Spinal cord (tissue), 9 donors: ENCODE measurements at regions not wholly inside any gene's neighbourhood (a gene's known extent, or its start where the extent isn't known, plus 50 kb on each side); places are given as distances from the start of the nearest gene placed in this dataset.
"Not testable (repeated sequence)": the region's sequence is repeated elsewhere in the genome, so short reads cannot be mapped to it uniquely, and the experiment has no call there.

Experiments used
- DNase-seq, 6 donors: peaks; one replicate each; pipeline versions ENCODE4 v3.0.0 to v3.0.0-alpha.2; 2013 to 2015; ENCODE audit warnings: low spot score in 6 of 6, low read depth in 4 of 6
- H3K27ac ChIP-seq: one replicate; pipeline ENCODE4 v1.5.1; 2013; ENCODE audit warnings: low read depth, low read length, control low read depth
- H3K27me3 ChIP-seq: one replicate; pipeline ENCODE4 v1.6.1; 2013; ENCODE audit warnings: low read length; ENCODE audit not compliant: control insufficient read depth, insufficient read depth
- H3K36me3 ChIP-seq: one replicate; pipeline ENCODE4 v1.6.1; 2013; ENCODE audit warnings: low read length; ENCODE audit not compliant: control insufficient read depth, insufficient read depth
- H3K4me1 ChIP-seq: one replicate; pipeline ENCODE4 v1.6.1; 2013; ENCODE audit warnings: low read length; ENCODE audit not compliant: control insufficient read depth, insufficient read depth
- H3K4me3 ChIP-seq: one replicate; pipeline ENCODE4 v1.5.1; 2013; ENCODE audit warnings: low read depth, low read length, control low read depth
- H3K9me3 ChIP-seq: one replicate; pipeline ENCODE4 v1.6.1; 2013; ENCODE audit warnings: low read length; ENCODE audit not compliant: control insufficient read depth, insufficient read depth
- WGBS: methylation state at CpG from one replicate; pipeline ENCODE4 v1.1.5; 2013; ENCODE audit warnings: missing lambda C conversion rate; ENCODE audit not compliant: insufficient coverage; 5-methylcytosine and 5-hydroxymethylcytosine counted together
- donor health status: healthy.

- 64% methylated on average over 3 of the region's 8 CpGs for WGBS
- Histone ChIP-seq H3K4me1 (peaks cover 22% of the 10 kb centered on the region), H3K9me3 (no peaks in the 10 kb centered on the region), H3K27ac (no peak overlapping the region), H3K27me3 (no peaks in the 10 kb centered on the region), H3K36me3 (no peaks in the 10 kb centered on the region), H3K4me3 (no peak overlapping the region)
- no peak for DNase-seq
Measured at GRCh38 chr21:39007532-39007931, 175.7 kb downstream of the PSMG1 start.

GRCh38 chr21:39006571-39007311 is 176.5 kb downstream of the PSMG1 start:
- WGBS: 67% methylated on average over 5 of the region's 7 CpGs
- peaks cover 22% of the 10 kb centered on the region for H3K4me1 ChIP-seq
- H3K27me3 ChIP-seq: no peaks in the 10 kb centered on the region

GRCh38 chr21:39005502-39005787 is 177.8 kb downstream of the PSMG1 start:
- no peak for DNase-seq
- H3K9me3 ChIP-seq: no peaks in the 10 kb centered on the region
- 45% methylated on average over 2 of the region's 3 CpGs for WGBS
- H3K27me3 ChIP-seq: no peaks in the 10 kb centered on the region
- H3K4me3 ChIP-seq: no peak overlapping the region
- H3K27ac ChIP-seq: peak overlapping the region; percentile 54
- H3K4me1 ChIP-seq: peaks cover 19% of the 10 kb centered on the region
- H3K36me3 ChIP-seq: no peaks in the 10 kb centered on the region

More at GRCh38 chr21:39006571-39007311, 176.5 kb downstream of the PSMG1 start:
- H3K4me3 ChIP-seq: no peak overlapping the region
- no peaks in the 10 kb centered on the region for H3K36me3 ChIP-seq
- no peaks in the 10 kb centered on the region for H3K9me3 ChIP-seq
- DNase-seq: peak in 1 of 6 donors; percentile 73
- H3K27ac ChIP-seq: peak overlapping the region; percentile 75

- H3K36me3 ChIP-seq: no peaks in the 10 kb centered on the region
- H3K9me3 ChIP-seq: no peaks in the 10 kb centered on the region
- peak in 1 of 6 donors; percentile 14 for DNase-seq
- H3K27ac ChIP-seq: peak overlapping the region; percentile 54
- H3K27me3 ChIP-seq: no peaks in the 10 kb centered on the region
- 46% methylated on average over 13 of the region's 23 CpGs for WGBS
- H3K4me3 ChIP-seq: no peak overlapping the region
- peaks cover 19% of the 10 kb centered on the region for H3K4me1 ChIP-seq
Measured at GRCh38 chr21:39004634-39005501, 178.4 kb downstream of the PSMG1 start.

- H3K27ac ChIP-seq: peak overlapping the region; percentile 50
- H3K36me3 ChIP-seq: no peaks in the 10 kb centered on the region
- peaks cover 19% of the 10 kb centered on the region for H3K4me1 ChIP-seq
- DNase-seq: peak in 1 of 6 donors; percentile 74
- H3K4me3 ChIP-seq: no peak overlapping the region
- no peaks in the 10 kb centered on the region for H3K9me3 ChIP-seq
- 61% methylated on average over 7 of the region's 9 CpGs for WGBS
- no peaks in the 10 kb centered on the region for H3K27me3 ChIP-seq
Measured at GRCh38 chr21:39003982-39004633, 179.1 kb downstream of the PSMG1 start.

GRCh38 chr21:39001341-39001740 is 181.9 kb downstream of the PSMG1 start:
- Histone ChIP-seq H3K9me3 (no peaks in the 10 kb centered on the region), H3K36me3 (no peaks in the 10 kb centered on the region), H3K27ac (no peak overlapping the region), H3K27me3 (no peaks in the 10 kb centered on the region), H3K4me1 (peaks cover 15% of the 10 kb centered on the region), H3K4me3 (no peak overlapping the region)
- DNase-seq: no peak
- WGBS: 55% methylated on average over 2 of the region's 5 CpGs

GRCh38 chr21:39000496-39000895 is 182.8 kb downstream of the PSMG1 start:
- WGBS: 91% methylated on average over 2 of the region's 3 CpGs
- Histone ChIP-seq H3K9me3 (no peaks in the 10 kb centered on the region), H3K4me3 (no peak overlapping the region), H3K27me3 (no peaks in the 10 kb centered on the region), H3K36me3 (no peaks in the 10 kb centered on the region), H3K4me1 (peaks cover 19% of the 10 kb centered on the region), H3K27ac (no peak overlapping the region)
- DNase-seq: no peak

GRCh38 chr21:38999161-38999560 is 184.1 kb downstream of the PSMG1 start:
- 88% methylated on average over 2 of the region's 3 CpGs for WGBS
- no peaks in the 10 kb centered on the region for H3K9me3 ChIP-seq
- H3K36me3 ChIP-seq: no peaks in the 10 kb centered on the region
- no peaks in the 10 kb centered on the region for H3K27me3 ChIP-seq
- H3K4me1 ChIP-seq: peaks cover 13% of the 10 kb centered on the region
- DNase-seq: no peak
- H3K4me3 ChIP-seq: no peak overlapping the region
- H3K27ac ChIP-seq: no peak overlapping the region

GRCh38 chr21:38998281-38998680 is 185.0 kb downstream of the PSMG1 start:
- DNase-seq, H3K9me3 ChIP-seq, H3K27me3 ChIP-seq, H3K36me3 ChIP-seq, H3K4me3 ChIP-seq, H3K27ac ChIP-seq: not testable (repeated sequence)
- H3K4me1 ChIP-seq: peaks cover 17% of the 10 kb centered on the region
- 100% methylated on average over 1 of the region's 7 CpGs for WGBS
